HepG2 (cell line): ENCODE measurements at regions not wholly inside any gene's neighbourhood (a gene's known extent, or its start where the extent isn't known, plus 50 kb on each side); places are given as distances from the start of the nearest gene placed in this dataset.

Experiments
- ATAC-seq: fragments of 200-7000 bp; cut with Tn5 transposase; 3 replicates; pipeline ENCODE4 v1.9.1; 2020; ENCODE audit warnings: mild to moderate bottlenecking, moderate library complexity
- BruUV-seq: library from RNA; stranded (reverse); fragments of 400-500 nt; replicated peaks from 2 replicates; lab custom pipeline; 2021; lab: Mats Ljungman, UMichigan
- CTCF ChIA-PET: fragments of 300-600 bp; formaldehyde crosslinking; extraction: SDS; loops from one replicate; lab custom pipeline; 2021; ENCODE audit warnings: low total read pairs, inconsistent platforms, low intra/inter-chr PET ratio; lab: Yijun Ruan, JAX
- POLR2A ChIA-PET: fragments of 350-600 bp; sonication (Branson Sonifier 250); formaldehyde crosslinking; loops from one replicate; lab custom pipeline; 2020; ENCODE audit warnings: antibody characterized with exemption, inconsistent platforms; lab: Yijun Ruan, JAX
- DNase-seq: peaks from one replicate; pipeline ENCODE4 v3.0.0-alpha.2; 2015; ENCODE audit warnings: low spot score
- FAIRE-seq: peaks from 3 replicates; lab custom pipeline; 2011; peaks lifted over from hg19 to GRCh38; lab: Jason Lieb, UNC
- H2AFZ ChIP-seq: one replicate; pipeline ENCODE4 v1.6.1; 2011; ENCODE audit warnings: low read length, inconsistent platforms
- H3K27ac ChIP-seq: fragments of 300-600 bp; 3 replicates; pipeline ENCODE4 v1.8.0; 2011; ENCODE audit warnings: mixed run types, mild to moderate bottlenecking, mixed read lengths, low read length, inconsistent platforms; ENCODE audit not compliant: insufficient read depth; ENCODE audit errors: extremely low read length
- H3K27me3 ChIP-seq, 2 experiments: fragments of 200-600 bp in 1 of 2; 2 replicates in 1 of 2; 3 replicates in 1 of 2; pipeline versions ENCODE4 v1.6.0 to v1.8.0; 2011; ENCODE audit warnings: low read length in 2 of 2, mild to moderate bottlenecking in 2 of 2, moderate library complexity in 2 of 2, inconsistent platforms in 1 of 2; ENCODE audit not compliant: insufficient read depth in 2 of 2, control insufficient read depth in 1 of 2
- H3K36me3 ChIP-seq, 2 experiments: fragments of 200-600 bp in 1 of 2; replicated peaks in 1 of 2; 2 replicates in 1 of 2; 3 replicates in 1 of 2; pipeline versions ENCODE4 v1.5.1 to v1.8.0; 2011; ENCODE audit warnings: low read length in 2 of 2, inconsistent platforms in 1 of 2; ENCODE audit not compliant: insufficient read depth in 2 of 2, control insufficient read depth in 1 of 2
- H3K4me1 ChIP-seq: 2 replicates; pipeline ENCODE4 v1.5.1; 2012; ENCODE audit warnings: low read length, inconsistent platforms; ENCODE audit not compliant: insufficient read depth
- H3K4me2 ChIP-seq: 2 replicates; pipeline ENCODE4 v1.6.0; 2011; ENCODE audit warnings: low read depth, low read length, inconsistent platforms
- H3K4me3 ChIP-seq, 3 experiments: fragments of 200-600 bp in 1 of 3; sonication (generic), shearing (Covaris generic) in 1 of 3; replicated peaks in 1 of 3; 2 replicates each; pipeline ENCODE4 v1.5.1; 2011 to 2016; ENCODE audit warnings: low read length in 3 of 3, inconsistent platforms in 2 of 3, low read depth in 2 of 3, mild to moderate bottlenecking in 2 of 3, control low read depth in 1 of 3, mixed read lengths in 1 of 3; ENCODE audit not compliant: insufficient read depth in 1 of 3
- H3K79me2 ChIP-seq: one replicate; pipeline ENCODE4 v1.6.1; 2011; ENCODE audit warnings: low read length, inconsistent platforms; ENCODE audit not compliant: insufficient read depth
- H3K9ac ChIP-seq: 2 replicates; pipeline ENCODE4 v1.6.0; 2011; ENCODE audit warnings: mild to moderate bottlenecking, low read depth, low read length, inconsistent platforms; ENCODE audit not compliant: insufficient read depth
- H3K9me3 ChIP-seq: 2 replicates; pipeline ENCODE4 v1.5.1; 2012; ENCODE audit warnings: mild to moderate bottlenecking, low read length
- H4K20me1 ChIP-seq: 2 replicates; pipeline ENCODE4 v1.6.0; 2011; ENCODE audit warnings: inconsistent platforms, mild to moderate bottlenecking, low read length, moderate library complexity; ENCODE audit not compliant: insufficient read depth
- KDM2A ChIP-seq: sonication (generic); formaldehyde crosslinking; IDR thresholded peaks from 2 replicates; pipeline ENCODE4 v1.4.0; 2020; ENCODE audit warnings: low read depth, missing genetic modification reagents, borderline replicate concordance
- LCORL ChIP-seq, 2 experiments: fragments of 450-650 bp in 1 of 2; sonication (generic) in 1 of 2; formaldehyde crosslinking in 1 of 2; IDR thresholded peaks; 2 replicates each; pipeline versions ENCODE4 v1.5.0 to v1.6.1; 2017 to 2020; ENCODE audit warnings: antibody characterized with exemption in 1 of 2, missing genetic modification reagents in 1 of 2
- TEAD3 ChIP-seq: optimal IDR thresholded peaks from 2 replicates; pipeline ENCODE3; 2016; ENCODE audit warnings: borderline replicate concordance
- ZNF343 ChIP-seq: sonication (generic); formaldehyde crosslinking; IDR thresholded peaks from 2 replicates; pipeline ENCODE4 v1.4.0; 2020; ENCODE audit warnings: mild to moderate bottlenecking, missing genetic modification reagents
- ZNF629 ChIP-seq: sonication (generic); formaldehyde crosslinking; conservative IDR thresholded peaks from 2 replicates; pipeline ENCODE4 v1.5.0; 2020; ENCODE audit warnings: missing genetic modification reagents
- WGBS: methylation state at CpG from one replicate; pipeline ENCODE4 v1.1.6; 2017; ENCODE audit warnings: low lambda C conversion rate; 5-methylcytosine and 5-hydroxymethylcytosine counted together
- in situ Hi-C: cut with HindIII; loops from 2 replicates; pipeline ENCODE4 v1.10.0; 2017; ENCODE audit warnings: low pct_unique_long_range_greater_than_20kb; ENCODE audit not compliant: extremely low pct_ligation_motif_present
- intact Hi-C: fragments of 100-400 bp; cut with micrococcal nuclease; formaldehyde crosslinking; loops from one replicate; pipeline ENCODE4 v1.10.0; 2022; ENCODE audit not compliant: unreplicated experiment
- TF ChIP-seq, protein P1 (sequence below): sonication (generic); formaldehyde crosslinking; IDR thresholded peaks from 2 replicates; pipeline ENCODE4 v1.4.0; 2020; ENCODE audit warnings: missing genetic modification reagents, borderline replicate concordance
- TF ChIP-seq, protein P2 (sequence below): sonication (generic); formaldehyde crosslinking; IDR thresholded peaks from 2 replicates; pipeline ENCODE4 v1.5.1; 2020; ENCODE audit warnings: missing genetic modification reagents, mild to moderate bottlenecking, borderline replicate concordance

DNA sequence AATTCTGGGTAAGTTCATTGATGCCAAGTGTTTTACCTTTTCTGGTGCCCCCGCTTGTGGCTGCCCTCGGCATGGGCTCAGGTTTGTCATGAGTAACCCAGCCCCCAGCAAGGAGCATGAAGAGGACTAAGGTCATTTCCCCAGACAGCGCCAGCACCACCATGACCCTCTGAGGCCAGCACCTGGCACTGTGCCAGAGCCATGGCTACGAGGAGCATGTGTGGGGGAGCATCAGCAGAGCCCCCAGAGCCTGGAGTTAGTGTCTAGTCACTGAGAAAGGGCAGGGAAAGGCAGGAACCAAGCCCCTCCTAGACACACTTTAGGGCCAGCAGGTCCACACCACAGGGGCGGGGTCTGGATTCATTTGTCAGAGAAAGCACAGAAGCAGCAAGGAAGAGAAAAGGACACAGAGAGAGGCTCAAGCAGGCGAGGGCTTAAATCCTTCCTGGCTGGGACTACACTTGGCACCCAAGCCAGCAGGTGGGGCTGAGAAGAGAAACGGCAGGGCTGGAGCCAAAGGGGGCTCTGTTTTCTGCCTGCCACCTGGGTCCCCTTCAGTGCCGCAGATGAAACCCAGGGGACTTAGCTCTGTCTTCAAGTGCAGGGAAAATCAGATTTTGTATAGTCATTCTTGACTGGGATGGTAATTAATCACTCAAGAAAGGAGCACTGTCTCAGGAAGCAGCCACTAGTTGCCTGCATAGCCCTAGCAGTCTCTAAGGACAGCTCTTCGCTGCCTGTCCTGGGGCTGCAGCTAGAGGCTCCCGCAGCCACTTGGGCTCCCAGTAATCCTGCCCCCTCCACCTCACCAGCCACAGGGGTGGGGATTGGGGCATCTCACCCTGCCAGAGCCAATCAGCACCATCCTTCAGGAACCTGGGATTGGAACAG is 79.6 kb upstream of the ZC3H12A start:
- TF ChIP-seq ZNF629 (CRISPR knock-in tag) = no peak
- no peak for TF ChIP-seq ZNF343
- TF ChIP-seq, protein P1, sequence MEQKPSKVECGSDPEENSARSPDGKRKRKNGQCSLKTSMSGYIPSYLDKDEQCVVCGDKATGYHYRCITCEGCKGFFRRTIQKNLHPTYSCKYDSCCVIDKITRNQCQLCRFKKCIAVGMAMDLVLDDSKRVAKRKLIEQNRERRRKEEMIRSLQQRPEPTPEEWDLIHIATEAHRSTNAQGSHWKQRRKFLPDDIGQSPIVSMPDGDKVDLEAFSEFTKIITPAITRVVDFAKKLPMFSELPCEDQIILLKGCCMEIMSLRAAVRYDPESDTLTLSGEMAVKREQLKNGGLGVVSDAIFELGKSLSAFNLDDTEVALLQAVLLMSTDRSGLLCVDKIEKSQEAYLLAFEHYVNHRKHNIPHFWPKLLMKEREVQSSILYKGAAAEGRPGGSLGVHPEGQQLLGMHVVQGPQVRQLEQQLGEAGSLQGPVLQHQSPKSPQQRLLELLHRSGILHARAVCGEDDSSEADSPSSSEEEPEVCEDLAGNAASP (CRISPR knock-in tag) = no peak
- TF ChIP-seq KDM2A = no peak
- TF ChIP-seq TEAD3 (CRISPR knock-in tag) = no peak
- peak; percentile 70; the same call in 1 of the 2 replicates for TF ChIP-seq LCORL (IDR thresholded peaks at IDR 0.05)
- no peak for TF ChIP-seq LCORL (CRISPR knock-in tag; IDR thresholded peaks at IDR 0.05)
- TF ChIP-seq, protein P2, sequence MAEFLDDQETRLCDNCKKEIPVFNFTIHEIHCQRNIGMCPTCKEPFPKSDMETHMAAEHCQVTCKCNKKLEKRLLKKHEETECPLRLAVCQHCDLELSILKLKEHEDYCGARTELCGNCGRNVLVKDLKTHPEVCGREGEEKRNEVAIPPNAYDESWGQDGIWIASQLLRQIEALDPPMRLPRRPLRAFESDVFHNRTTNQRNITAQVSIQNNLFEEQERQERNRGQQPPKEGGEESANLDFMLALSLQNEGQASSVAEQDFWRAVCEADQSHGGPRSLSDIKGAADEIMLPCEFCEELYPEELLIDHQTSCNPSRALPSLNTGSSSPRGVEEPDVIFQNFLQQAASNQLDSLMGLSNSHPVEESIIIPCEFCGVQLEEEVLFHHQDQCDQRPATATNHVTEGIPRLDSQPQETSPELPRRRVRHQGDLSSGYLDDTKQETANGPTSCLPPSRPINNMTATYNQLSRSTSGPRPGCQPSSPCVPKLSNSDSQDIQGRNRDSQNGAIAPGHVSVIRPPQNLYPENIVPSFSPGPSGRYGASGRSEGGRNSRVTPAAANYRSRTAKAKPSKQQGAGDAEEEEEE = no peak
- WGBS = 2% methylated on average over 9 of the region's 10 CpGs
- no TSS peak for BruUV-seq
- peak; percentile 75 for ATAC-seq
- DNase-seq = no peak
- in situ Hi-C loops = no loop called here
- no peaks in the 10 kb centered on the region for H3K36me3 ChIP-seq
- H3K9me3 ChIP-seq = no peaks in the 10 kb centered on the region
- no peak overlapping the region for H3K27ac ChIP-seq
- no peak overlapping the region for H3K9ac ChIP-seq
- no peak overlapping the region for H2AFZ ChIP-seq
- H3K4me2 ChIP-seq = no peak overlapping the region
- intact Hi-C loops = no loop called here
- no peaks in the 10 kb centered on the region for H3K79me2 ChIP-seq
- no peak overlapping the region for H3K4me3 ChIP-seq
- H3K4me1 ChIP-seq = no peaks in the 10 kb centered on the region
- POLR2A ChIA-PET = no interaction called here
- peaks cover 2 to 25% of the 10 kb centered on the region in 2 experiments; a peak in 3 of 5 replicates for H3K27me3 ChIP-seq
- H4K20me1 ChIP-seq = no peaks in the 10 kb centered on the region
- CTCF ChIA-PET = no interaction called here
- FAIRE-seq = no peak
